ENCODE measurements at regions not wholly inside any gene's neighbourhood (a gene's known extent, or its start where the extent isn't known, plus 50 kb on each side); places are given as distances from the start of the nearest gene placed in this dataset.

DNA sequence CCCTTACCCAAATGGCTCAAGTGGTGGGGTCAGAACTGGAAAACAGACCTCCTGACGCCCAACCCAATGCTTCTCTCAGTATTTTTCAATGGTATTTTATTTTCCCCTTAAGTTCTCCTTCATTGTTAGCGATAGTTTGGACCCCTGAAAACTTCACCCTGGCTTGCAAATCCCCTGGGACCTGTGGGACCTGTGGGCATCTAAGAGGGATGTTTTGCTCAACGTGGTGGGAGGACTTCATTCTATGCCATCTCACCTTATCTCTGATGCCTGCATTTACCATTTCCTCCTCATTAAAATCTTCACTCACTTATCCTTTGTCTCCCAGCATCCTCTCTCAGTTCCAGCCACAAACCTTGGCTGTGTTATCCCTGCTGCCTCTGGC is 59.4 kb upstream of the GZMB start:
- no peak for DNase-seq (ENCODE audit: low read depth)

DNA sequence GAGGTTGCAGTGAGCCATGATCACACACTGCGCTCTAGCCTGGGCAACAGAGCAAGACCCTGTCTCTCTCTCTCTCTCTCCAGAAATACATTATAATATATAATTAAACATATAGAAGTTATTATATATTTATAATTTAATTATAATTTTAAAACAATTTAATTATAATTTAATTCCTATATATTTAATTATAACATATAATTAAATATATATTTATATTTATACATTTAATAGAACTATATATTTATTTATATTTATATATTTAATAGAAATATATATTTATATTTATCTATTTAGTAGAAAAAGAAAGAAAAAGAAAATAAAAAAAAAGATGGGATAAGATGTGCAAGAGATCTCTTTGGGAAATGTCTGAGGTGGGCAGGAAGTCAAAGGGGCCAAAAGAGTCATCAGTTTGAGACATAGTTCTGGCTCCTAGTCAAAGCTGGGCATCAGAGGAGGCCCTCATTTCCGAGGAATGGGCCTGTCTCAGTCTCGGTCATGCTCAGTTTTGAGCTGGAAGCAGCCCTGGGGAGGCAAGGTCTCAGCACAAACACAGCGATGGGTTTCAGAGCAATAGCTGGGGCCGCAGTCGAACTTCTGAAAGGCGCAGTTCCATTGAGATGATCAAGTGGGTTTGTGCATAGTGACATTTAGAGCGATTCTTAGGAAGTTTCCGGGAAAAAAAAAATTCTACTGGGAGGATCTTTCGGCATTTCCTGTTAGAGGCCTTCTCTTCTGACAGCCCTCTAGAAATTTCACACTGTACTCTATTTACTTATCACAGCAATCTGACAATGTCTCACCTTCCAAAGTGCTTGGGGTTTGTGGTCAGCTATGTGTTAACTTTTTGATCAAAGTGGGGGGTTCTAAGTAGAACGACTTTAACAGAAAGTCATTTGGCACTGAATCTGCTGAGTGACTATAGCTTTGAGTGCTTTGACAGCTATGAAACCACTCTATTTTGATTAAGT is 58.7 kb upstream of the GZMB start:
- no peak for DNase-seq (ENCODE audit: low read depth)

DNA sequence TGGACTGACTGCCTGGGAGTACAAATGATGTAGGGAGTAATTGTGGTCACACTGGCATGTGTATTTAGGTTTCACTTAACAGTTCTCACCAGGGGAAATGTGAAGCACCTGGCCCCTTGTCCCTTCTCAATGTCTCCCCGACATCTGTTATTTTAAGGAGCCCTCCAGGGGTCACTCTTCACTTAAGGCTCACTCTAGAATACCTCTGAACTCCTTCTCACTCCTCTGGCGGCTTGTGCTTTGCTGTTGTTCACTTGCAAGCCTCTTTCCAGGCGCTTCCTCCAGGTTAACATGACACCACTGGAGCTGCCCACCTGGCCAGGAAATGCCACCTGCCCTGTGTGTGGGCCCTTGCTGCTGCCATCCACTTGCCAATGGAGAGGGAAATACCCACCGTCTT is 56.5 kb upstream of the GZMB start:
- DNase-seq (ENCODE audit: low read depth): no peak

DNA sequence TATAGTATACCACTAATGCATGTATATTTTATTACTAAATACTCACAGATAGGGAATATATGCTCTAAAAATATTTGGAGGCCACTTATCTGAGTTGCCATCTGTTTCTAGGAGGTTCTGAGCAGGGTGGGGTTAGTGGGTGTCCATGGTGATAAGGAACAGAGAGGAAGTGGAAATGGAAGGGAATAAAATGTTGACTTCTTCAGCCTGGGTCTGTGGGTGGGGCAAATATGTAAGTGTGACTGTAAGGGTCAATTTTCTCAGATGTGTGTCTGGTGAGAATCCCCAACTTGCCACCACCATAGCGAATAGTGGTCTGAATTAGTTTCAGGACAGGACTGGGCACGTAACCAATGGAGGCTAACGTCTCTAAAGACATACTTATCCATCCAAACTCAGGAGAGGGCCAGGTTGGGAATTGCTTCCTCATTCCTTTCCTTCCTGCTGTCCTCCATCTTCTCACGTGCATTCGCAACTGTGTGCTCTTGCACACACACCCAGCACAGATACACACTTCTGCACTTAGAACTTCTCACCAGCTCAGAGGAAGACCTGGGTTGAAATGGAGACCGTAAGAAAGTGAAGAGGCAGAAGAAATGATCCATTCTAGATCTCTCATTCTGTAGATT is 54.2 kb upstream of the GZMB start:
- DNase-seq (ENCODE audit: low read depth): no peak

Data from stromal cell of bone marrow (primary cell).